ENCODE measurements at regions not wholly inside any gene's neighbourhood (a gene's known extent, or its start where the extent isn't known, plus 50 kb on each side); places are given as distances from the start of the nearest gene placed in this dataset.

DNA sequence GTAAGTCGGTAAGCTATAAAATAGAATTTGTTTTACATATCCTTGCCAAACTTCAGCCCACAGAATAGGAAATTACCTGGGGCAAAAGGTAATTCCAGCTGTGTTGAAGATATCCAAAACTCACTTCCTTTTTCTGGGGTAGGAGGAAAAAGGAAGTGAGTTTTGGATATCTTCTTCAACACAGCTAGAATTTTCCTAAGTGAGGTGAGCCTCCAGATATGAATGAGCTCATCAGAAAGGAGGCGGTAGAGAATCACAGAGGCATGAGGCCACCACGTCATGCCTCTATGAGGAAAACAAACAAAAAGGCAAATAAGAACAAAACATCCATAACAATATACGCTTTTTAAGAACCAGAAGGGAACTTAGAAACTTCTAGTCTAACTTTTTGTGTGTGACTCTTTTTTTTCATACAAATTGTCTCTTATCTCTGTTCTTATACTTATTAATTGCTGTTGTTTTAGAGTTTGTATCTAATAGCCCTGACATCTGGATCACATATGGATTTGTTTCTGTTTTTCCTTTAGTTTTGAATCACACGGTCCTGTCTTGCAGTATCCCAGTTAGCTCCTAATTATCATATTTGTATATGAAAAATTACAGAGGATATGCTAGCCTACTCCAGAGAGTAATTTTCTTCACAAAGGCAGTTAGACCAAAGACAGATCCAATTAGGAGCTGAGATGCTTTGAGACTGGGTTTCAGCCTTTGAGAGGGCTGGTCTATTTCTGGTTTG, 104.5 kb downstream of the RBM43 start:
- DNase-seq (ENCODE audit: low read depth) = no peak

DNA sequence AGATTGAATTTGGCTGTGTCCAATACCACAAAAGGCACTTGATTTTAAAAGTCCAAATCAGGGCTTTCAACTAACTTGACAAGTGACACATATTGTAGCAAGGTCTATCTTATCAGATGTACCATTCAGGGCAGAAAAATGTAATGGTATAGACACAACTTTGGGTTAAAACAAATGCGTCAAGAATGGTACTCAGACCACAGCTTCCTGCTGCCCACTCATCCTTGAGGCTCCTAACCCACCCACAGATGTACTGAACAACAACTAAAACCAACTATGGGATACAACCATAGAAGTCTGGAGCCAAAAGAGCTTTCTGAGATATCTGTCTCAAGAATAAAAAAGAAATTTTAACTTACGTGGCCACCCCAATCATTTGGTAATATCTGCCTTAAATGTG, 105.2 kb downstream of the RBM43 start:
- no peak for DNase-seq (ENCODE audit: low read depth)

DNA sequence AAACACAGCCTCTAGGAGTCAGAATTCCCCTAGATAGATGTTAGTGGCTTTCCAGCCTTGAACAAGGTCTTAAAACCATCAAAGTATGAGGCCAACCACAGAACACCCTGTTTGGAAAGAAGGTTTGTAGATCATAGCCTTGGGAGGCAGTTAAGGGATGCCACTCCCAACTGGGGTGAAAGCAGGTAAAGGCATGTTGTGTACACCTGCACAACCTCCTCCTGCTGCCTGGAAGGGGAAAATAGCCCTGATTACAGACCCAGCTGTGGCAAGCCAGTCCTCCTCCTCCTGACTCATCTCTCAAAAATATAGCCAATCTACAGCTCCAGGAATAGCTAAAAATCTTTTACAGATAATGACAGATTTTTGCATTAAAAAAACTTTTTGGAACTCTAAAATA, 108.1 kb downstream of the RBM43 start:
- DNase-seq (ENCODE audit: low read depth) = no peak

DNA sequence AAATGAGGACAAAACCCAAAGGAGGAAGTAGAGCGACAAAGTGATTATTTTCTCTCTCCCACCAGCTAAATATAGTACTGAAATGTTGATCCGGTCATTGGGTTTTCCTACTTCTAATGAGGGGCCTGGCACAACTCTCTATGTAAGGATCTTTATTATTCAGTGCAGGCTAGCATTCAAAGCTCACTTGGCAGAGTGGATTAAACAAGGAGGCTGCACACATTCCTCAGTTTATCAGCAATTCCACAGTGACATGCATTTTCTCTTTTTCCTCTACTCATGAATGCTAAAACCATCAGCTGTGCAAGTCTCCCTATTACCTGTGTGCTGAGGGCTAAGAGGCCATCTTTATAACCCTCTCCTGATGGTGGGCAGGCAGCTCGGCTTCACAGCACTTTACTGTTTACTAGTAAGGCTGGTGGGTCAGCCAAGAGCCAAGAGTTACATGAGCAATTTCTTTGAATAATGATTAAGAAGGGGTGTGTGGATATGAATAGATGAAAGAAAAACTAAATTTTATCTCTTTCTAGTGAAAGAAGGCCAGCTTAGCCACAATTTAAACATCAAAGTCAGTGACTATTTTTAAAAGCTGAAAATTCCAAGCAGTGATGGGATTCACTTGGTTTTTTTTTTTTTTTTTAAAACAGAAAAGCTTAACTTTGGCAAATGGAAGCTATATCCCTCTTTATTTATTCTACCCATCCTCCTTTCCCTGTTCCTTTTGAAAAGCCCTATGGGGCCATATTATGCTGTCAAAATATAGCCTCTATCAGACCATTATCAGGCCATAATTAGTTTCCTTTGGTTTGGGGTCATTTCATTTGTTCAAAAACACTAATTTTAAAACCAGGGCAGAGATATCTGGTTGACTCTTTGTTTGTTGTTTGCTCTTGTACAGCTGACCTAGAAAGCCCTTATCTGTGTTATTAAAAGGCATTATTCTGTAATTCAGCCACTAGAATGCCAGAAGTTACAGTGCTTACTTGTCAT, 111.0 kb downstream of the RBM43 start:
- DNase-seq (ENCODE audit: low read depth) = no peak

DNA sequence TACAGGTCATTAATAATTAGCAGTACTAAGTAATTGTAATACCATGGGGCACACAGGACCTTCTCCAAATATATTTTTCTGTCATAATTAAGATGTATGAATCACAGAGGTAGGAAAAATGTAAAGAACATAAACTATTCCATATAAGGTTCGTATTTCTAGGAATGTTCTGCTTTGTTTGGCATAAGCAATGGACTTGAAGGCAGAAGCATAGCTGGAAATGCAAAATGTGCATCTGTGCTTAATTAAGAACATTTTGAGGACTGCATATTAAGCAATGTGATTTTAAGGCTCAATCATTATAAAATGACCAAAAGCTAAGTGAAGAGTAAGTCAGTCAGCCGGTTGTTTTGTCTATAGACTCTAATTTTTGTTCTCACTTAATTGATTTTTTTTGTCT, 123.2 kb downstream of the RBM43 start:
- DNase-seq (ENCODE audit: low read depth) = no peak

DNA sequence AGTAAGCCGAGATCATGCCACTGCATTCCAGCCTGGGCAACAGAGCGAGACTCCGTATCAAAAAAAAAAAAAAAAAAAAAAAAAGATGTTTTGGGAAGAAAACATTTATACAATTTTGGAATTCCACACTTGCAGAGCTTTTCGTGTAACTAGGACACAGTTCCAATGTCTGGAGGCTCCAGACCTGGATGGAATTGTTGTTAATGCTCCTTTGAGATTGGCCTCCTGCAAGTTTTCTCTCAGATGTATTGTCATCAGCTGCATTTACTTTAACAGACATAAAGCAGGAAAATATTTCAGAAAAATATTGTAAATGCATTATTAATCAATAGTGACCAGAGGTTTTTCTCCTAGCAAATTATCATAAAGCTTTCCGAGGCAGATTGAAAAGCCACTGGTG, 124.1 kb downstream of the RBM43 start:
- no peak for DNase-seq (ENCODE audit: low read depth)

DNA sequence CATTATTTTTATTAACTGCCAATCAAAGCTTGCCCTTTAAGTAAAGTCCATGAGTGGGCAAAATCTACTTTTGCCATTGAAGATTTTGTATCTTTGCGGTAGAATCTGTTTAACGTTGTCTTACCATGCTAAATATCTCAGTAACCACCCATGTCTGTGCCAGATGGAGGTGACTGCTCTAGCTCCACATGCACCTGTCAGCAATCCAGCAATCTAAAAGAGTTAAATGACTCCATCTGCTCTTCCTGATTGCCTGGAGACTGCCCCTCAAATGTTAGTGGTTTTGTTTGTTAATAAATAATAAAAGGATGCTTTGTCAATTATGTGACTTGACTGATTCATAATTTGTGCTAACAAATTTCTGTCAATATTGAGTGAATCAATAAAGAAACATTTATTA, 141.7 kb downstream of the RBM43 start:
- peak; percentile 39 for DNase-seq (ENCODE audit: low read depth)

DNA sequence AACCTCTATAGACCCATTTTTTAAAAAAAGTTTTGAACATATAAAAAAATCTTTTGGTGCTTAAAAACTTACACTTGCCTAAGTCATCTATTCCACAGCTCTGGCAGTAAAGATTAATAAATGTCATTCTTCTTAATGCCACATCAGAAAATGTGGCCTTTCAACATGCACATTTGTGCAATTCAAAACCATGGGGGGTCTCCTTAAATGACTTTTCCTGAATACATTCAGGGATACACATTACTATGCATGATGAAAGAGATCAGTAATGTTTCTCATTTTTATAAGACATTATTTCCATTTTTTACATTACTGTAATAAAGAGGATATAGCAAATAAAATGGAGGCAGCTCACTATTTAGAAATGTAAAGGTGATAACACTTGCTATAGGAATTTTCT, 142.3 kb downstream of the RBM43 start:
- no peak for DNase-seq (ENCODE audit: low read depth)

DNA sequence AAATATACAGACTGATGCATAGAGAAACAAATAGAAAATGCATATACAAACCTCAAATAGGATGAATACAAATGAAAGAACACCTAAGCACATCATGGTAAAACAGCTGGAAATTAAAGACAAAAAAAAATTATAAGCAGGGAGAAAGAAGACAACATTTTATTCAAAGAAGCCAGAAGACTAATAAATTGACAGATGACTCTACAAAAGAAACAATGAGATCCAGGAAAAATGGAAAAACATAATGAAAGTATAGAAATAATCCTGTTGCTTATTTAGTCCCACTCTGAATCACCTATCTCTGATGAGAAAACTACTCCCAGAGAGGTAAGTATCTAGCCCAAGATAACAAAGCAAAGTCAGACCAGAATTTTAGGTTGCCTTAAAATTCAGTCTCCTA, 143.4 kb downstream of the RBM43 start:
- DNase-seq (ENCODE audit: low read depth) = no peak

DNA sequence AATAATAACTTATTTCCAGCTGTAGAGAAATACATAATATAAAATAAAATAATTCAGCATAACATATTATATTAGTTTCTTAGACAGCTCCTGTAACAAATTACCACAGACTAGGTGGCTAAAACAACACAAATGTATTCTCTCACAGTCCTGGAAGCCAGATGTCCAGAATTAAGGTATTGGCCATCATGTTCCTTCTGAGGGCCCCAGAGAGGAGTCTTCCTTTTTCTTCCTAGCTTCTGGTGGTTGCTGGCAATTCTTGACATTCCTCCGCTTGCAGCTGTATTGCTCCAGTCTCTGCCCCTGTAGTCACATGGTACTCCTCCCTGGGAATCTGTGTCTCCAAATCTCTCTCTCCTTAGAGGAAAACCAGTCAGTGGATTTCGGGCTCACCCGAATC, 146.8 kb downstream of the RBM43 start:
- DNase-seq (ENCODE audit: low read depth) = peak; percentile 14

DNA sequence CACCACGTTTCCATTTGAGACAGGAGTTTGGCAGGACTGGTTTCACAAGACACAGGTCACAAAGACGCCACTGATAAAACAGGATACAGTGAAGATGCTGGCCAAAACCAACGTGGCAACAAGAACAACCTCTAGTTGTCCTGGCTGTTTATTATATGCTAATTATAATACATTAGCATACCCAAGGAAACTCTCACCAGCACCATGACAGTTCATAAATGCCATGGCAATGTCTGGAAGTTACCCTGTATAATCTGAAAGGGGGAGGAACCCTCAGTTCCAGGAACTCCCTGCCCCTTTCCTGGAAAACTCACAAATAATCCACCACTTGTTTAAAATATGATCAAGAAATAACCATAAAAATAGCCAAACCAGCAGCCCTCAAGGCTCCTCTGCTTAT, 148.3 kb downstream of the RBM43 start:
- no peak for DNase-seq (ENCODE audit: low read depth)

DNA sequence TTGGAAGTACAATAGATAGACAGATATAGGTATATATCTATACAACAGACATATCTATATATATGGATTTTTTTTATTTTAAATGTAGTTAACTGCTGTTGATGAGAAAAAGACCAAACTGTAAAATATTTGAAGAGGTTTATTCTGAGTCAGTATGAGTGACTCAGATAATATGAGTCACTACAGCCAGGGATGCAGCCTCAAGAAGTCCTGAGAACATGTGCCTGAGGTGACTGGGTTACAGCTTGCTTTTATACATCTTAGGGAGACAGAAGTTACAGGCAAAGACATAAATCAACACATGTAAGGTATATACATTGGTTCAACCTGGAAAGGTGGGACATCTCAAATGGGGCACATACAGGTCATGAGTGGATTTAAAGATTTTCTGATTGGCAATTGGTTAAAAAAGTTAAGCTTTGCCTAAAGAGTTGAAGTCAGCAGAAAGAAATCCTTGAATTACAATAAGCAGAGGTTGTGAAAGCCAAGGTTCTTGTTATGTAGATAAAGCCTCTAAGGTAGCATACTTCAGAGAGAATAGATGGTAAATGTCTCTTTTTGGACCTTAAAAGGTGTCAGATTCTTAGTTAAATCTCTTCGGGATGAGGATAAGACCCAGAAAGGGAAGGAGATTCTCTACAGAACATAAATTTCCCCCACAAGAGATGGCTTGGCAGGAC, 149.9 kb downstream of the RBM43 start:
- peak; percentile 38 for DNase-seq (ENCODE audit: low read depth)

DNA sequence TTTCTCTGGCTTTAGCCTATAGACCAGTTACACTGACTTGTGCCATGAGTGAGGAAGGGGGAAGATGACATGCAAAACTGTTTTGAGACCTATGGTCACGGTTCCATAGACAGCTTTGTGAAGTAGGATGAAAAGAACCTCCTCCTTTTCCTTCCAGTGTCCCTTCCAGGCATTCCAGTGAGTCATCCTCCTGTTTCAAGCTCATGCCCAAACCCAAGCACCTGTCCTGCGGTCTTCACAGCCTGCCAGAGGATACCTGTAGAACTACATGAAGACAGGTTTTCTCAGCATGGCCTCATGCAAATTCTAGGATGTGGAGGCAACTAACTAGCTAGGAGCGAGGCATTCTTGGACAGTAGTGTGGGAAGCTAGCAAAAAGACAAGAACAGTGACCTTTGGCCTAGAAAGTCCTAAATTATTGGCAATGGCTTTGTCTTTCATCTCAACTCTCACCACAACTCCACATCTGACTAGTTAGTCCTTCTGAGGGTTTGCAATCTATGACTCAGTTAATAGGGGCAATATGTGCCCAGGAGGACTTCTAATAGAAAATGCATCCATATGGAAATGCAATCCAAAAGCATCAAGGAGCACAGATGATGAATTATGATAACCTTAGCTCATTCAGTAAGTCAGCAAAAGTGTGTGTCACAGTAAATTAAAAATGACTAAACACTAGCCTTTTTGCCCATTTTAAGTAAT, 154.7 kb downstream of the RBM43 start:
- DNase-seq (ENCODE audit: low read depth) = peak; percentile 31

DNA sequence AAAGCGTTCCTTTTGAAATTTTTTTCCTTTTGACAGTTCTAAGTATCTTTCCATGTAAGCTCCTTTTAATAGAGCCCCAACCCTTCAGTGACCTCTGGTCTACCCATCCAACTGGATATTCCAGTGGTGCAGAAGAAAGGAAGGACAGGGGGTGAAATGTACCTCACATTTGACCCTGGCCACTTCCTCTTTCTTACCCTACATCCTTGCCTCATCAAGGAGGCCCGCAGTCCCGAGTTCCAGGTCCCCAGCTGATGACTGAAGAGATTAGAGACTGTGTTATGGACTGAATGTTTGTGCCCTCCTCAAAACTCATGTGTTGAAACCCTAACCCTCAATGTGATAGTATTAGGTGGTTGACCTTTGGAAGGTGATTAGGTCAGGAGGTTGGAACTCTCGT, 158.1 kb downstream of the RBM43 start:
- no peak for DNase-seq (ENCODE audit: low read depth)

DNA sequence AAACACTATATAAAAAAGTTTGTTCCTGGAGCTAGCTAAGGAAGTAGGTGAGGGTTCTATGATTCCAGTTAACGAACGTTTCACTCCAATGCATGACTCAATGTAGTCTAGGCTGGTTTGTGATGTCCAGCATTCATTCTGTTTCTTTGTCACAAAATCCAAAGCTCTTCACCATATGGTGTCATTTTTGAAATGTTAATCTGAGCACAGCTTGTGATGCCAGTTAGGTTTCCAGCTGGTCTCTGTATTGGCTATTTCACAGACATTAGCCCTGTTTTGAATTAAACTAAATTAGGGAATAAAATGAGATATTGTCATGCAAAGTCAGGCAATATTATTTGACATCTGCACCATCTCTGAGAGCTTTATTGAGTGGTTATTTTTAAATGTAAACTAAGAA, 159.4 kb downstream of the RBM43 start:
- DNase-seq (ENCODE audit: low read depth) = no peak

DNA sequence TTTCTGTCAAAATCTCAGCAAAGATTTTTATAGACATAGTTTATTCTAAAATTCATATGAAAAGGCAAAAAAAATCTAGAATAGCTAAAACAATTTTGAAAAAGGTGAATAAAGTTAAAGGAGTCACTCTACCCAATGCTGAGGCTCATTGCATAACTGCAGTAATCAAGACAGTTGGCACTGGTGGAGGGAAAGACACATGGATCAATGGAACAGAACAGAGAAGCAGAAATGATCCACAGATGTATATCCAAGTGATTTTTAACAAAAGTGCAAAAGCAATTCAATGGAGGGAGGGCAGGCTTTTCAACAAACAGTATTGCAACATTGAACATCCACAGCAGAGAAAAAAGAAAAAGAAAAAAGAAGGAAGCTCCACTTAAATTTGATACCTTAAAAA, 162.8 kb downstream of the RBM43 start:
- DNase-seq (ENCODE audit: low read depth) = no peak

DNA sequence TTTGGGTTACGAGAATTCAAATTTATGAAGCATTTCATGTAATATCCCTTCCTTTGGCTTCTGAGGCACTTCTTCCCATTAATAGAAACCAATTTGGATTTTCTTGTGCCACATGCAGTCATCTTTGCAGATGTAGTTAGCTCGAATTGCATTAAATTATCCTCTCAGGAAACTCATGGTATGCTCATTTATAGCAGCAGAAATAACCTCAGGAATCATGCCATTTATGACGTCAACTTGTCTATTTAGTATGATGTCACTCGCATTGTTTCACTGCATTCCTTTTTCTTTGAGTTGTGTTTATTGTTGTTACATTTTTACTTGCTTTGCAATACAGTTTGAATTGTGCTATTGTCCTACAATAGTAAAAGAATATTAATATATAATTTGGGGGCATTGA, 163.8 kb downstream of the RBM43 start:
- no peak for DNase-seq (ENCODE audit: low read depth)

DNA sequence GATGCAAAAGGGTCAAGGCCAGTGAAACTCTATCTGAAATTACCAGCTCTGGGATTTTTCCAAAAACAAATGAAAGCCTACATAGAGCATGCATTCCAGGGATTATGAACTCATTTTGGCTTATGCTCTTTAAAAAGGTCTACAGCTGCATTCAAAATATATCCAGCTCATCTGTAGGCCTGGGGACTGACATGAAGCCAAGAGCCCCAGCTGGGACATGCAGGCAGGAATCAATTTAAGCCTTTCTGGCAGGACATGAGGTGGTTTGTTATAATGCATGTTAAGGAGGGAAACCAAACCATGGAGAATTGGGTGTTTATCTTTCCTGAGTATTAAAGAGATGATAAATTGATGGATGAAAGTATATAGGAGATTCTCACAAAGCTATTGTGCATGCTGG, 164.5 kb downstream of the RBM43 start:
- DNase-seq (ENCODE audit: low read depth) = no peak

DNA sequence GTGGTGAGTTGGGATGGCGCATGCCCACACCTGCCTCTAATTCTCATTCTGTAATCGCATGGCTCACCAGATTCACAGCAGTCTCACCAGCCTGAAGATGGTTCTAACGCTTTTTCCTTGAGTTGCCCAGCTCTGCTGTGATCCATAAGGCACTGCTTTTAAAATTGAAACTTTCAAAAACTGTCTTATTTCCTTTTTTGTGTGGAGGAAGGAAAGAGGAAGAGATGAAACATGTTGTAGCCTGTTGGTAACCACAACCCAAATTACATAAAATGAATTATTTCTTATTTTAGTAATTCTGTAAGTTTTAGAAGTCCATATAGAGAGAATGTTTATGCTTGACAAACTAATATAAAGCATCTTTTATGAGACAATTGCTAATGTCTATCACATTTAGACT, 165.4 kb downstream of the RBM43 start:
- no peak for DNase-seq (ENCODE audit: low read depth)

DNA sequence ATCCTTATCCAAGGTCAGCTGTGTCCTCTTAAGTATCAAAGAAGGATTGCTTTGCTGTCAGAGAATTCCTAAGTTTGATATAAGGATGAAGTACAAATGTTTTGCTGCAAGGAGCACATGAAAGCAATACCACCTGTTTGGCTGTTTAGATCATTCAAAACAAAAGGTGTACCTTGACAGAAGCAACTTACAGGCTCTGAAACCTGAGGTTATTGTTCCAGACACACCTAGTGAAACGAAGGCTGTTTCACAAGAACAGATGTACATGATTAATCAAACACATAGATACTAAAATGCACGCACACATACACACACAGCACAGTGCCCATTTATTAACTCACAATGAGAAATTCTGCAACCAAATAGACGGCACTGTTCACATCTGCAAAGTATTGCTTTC, 166.2 kb downstream of the RBM43 start:
- no peak for DNase-seq (ENCODE audit: low read depth)

DNA sequence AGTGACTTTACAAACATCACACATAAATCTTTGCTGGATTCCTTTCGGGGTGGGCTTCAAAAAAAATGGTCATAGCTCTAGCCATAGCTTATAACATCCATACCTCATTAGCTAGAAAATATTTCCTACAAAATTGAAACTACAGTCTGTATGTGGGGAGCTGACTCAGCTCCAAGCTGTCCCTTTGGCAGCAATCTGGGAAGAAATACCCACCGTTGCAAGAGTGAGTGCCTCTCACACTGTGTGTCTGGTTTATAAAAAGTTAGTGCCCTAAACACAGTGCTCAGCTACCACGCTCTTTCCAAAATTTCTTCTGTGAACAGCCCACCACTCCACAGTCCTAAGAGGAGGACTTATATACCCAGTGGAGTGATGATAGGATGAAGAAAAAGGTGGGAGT, 170.1 kb downstream of the RBM43 start:
- DNase-seq (ENCODE audit: low read depth) = no peak

Measured in myocyte (in vitro differentiated cells).